H9 (cell line): ENCODE measurements at regions not wholly inside any gene's neighbourhood (a gene's known extent, or its start where the extent isn't known, plus 50 kb on each side); places are given as distances from the start of the nearest gene placed in this dataset.

ENCODE experiments used
- DNase-seq: peaks from one replicate; pipeline ENCODE4 v3.0.0-alpha.2; 2017
- H2AFZ ChIP-seq: one replicate; pipeline ENCODE4 v1.6.1; 2013; ENCODE audit warnings: mild to moderate bottlenecking, low read length, control low read depth, moderate library complexity
- H2AK5ac ChIP-seq: 2 replicates; pipeline ENCODE4 v1.6.1; 2013; ENCODE audit warnings: low read length, control low read depth, mixed read lengths; ENCODE audit not compliant: insufficient read length
- H2BK120ac ChIP-seq: one replicate; pipeline ENCODE4 v1.6.1; 2013; ENCODE audit warnings: low read depth, mild to moderate bottlenecking, low read length, control low read depth, inconsistent platforms; ENCODE audit not compliant: poor library complexity, severe bottlenecking
- H2BK12ac ChIP-seq: 2 replicates; pipeline ENCODE4 v1.6.1; 2013; ENCODE audit warnings: low read length, control low read depth, mixed read lengths, low read depth; ENCODE audit not compliant: insufficient read length
- H2BK15ac ChIP-seq: 2 replicates; pipeline ENCODE4 v1.6.1; 2013; ENCODE audit warnings: low read depth, low read length, control low read depth
- H2BK20ac ChIP-seq: one replicate; pipeline ENCODE4 v1.6.1; 2013; ENCODE audit warnings: low read depth, mild to moderate bottlenecking, low read length, control low read depth, inconsistent platforms; ENCODE audit not compliant: poor library complexity, severe bottlenecking
- H2BK5ac ChIP-seq: 2 replicates; pipeline ENCODE4 v1.6.1; 2013; ENCODE audit warnings: low read length, control low read depth, mixed read lengths; ENCODE audit not compliant: insufficient read length
- H3K14ac ChIP-seq: 2 replicates; pipeline ENCODE4 v1.6.1; 2013; ENCODE audit warnings: low read length, control low read depth; ENCODE audit not compliant: insufficient read depth
- H3K18ac ChIP-seq: 2 replicates; pipeline ENCODE4 v1.6.1; 2013; ENCODE audit warnings: low read depth, mild to moderate bottlenecking, mixed read lengths, low read length, control low read depth; ENCODE audit not compliant: insufficient read length
- H3K23ac ChIP-seq: 2 replicates; pipeline ENCODE4 v1.6.1; 2013; ENCODE audit warnings: low read length, control low read depth, mixed read lengths, low read depth; ENCODE audit not compliant: insufficient read length
- H3K23me2 ChIP-seq: 2 replicates; pipeline ENCODE4 v1.6.1; 2013; ENCODE audit warnings: low read depth, mild to moderate bottlenecking, mixed read lengths, low read length, control low read depth; ENCODE audit not compliant: insufficient read length, poor library complexity, severe bottlenecking
- H3K27ac ChIP-seq: 2 replicates; pipeline ENCODE4 v1.5.1; 2013; ENCODE audit warnings: low read length, control low read depth, mixed read lengths, low read depth; ENCODE audit not compliant: insufficient read length
- H3K27me3 ChIP-seq: 2 replicates; pipeline ENCODE4 v1.6.1; 2013; ENCODE audit warnings: low read length, control low read depth, inconsistent platforms; ENCODE audit not compliant: insufficient read depth
- H3K4ac ChIP-seq: 2 replicates; pipeline ENCODE4 v1.6.1; 2013; ENCODE audit warnings: low read depth, mild to moderate bottlenecking, control low read depth, inconsistent platforms, low read length, moderate library complexity
- H3K4me1 ChIP-seq: 2 replicates; pipeline ENCODE4 v1.6.1; 2013; ENCODE audit warnings: low read length, control low read depth, inconsistent platforms; ENCODE audit not compliant: insufficient read depth
- H3K4me2 ChIP-seq: 2 replicates; pipeline ENCODE4 v1.6.1; 2013; ENCODE audit warnings: low read length, control low read depth, mixed read lengths; ENCODE audit not compliant: insufficient read length, insufficient read depth
- H3K56ac ChIP-seq: 2 replicates; pipeline ENCODE4 v1.6.1; 2013; ENCODE audit warnings: low read depth, mild to moderate bottlenecking, mixed read lengths, low read length, control low read depth; ENCODE audit not compliant: insufficient read length
- H3K79me1 ChIP-seq: 2 replicates; pipeline ENCODE4 v1.6.1; 2013; ENCODE audit warnings: low read depth, mild to moderate bottlenecking, moderate library complexity, low read length, control low read depth, inconsistent platforms; ENCODE audit not compliant: insufficient read depth, poor library complexity, severe bottlenecking
- H3K79me2 ChIP-seq: 2 replicates; pipeline ENCODE4 v1.6.1; 2013; ENCODE audit warnings: low read length, control low read depth, inconsistent platforms; ENCODE audit not compliant: insufficient read depth
- H3K9ac ChIP-seq: 2 replicates; pipeline ENCODE4 v1.6.1; 2013; ENCODE audit warnings: low read length, control low read depth, mixed read lengths; ENCODE audit not compliant: insufficient read length; ENCODE audit errors: extremely low read depth
- H3K9me3 ChIP-seq: one replicate; pipeline ENCODE4 v1.6.1; 2013; ENCODE audit warnings: low read depth, low read length, inconsistent platforms; ENCODE audit not compliant: control insufficient read depth
- H3T11ph ChIP-seq: one replicate; pipeline ENCODE4 v1.6.1; 2013; ENCODE audit warnings: mild to moderate bottlenecking, low read length, control low read depth, inconsistent platforms
- H4K20me1 ChIP-seq: one replicate; pipeline ENCODE4 v1.6.1; 2013; ENCODE audit not compliant: control insufficient read depth, insufficient read length, insufficient read depth
- H4K5ac ChIP-seq: 2 replicates; pipeline ENCODE4 v1.6.1; 2013; ENCODE audit warnings: low read depth, mild to moderate bottlenecking, mixed read lengths, low read length, control low read depth; ENCODE audit not compliant: insufficient read length
- H4K8ac ChIP-seq: replicated peaks from 2 replicates; pipeline ENCODE4 v1.6.1; 2013; ENCODE audit warnings: low read length, control low read depth, mixed read lengths, low read depth; ENCODE audit not compliant: insufficient read length
- H4K91ac ChIP-seq: 2 replicates; pipeline ENCODE4 v1.6.1; 2013; ENCODE audit warnings: low read depth, mild to moderate bottlenecking, moderate library complexity, mixed read lengths, low read length, control low read depth; ENCODE audit not compliant: insufficient read length
- H3K27ac Mint-ChIP-seq, 3 experiments: 2 replicates in 2 of 3; 3 replicates in 1 of 3; pipeline ENCODE4 v1.8.0; 2020 to 2021; ENCODE audit warnings: mixed read lengths in 3 of 3, mild to moderate bottlenecking in 1 of 3, moderate library complexity in 1 of 3
- H3K27me3 Mint-ChIP-seq: 2 replicates; pipeline ENCODE4 v1.8.0; 2021; ENCODE audit warnings: low read depth, mild to moderate bottlenecking, moderate library complexity, mixed read lengths
- H3K36me3 Mint-ChIP-seq, 3 experiments: 2 replicates in 2 of 3; 3 replicates in 1 of 3; pipeline ENCODE4 v1.8.0; 2020 to 2021; ENCODE audit warnings: low read depth in 3 of 3, mixed read lengths in 3 of 3; ENCODE audit not compliant: insufficient read depth in 1 of 3
- H3K4me1 Mint-ChIP-seq, 2 experiments: 2 replicates each; pipeline ENCODE4 v1.8.0; 2020; ENCODE audit warnings: mixed read lengths in 2 of 2
- H3K4me3 Mint-ChIP-seq, 2 experiments: 2 replicates in 1 of 2; 3 replicates in 1 of 2; pipeline ENCODE4 v1.8.0; 2020 to 2021; ENCODE audit warnings: mild to moderate bottlenecking in 2 of 2, mixed read lengths in 2 of 2, moderate library complexity in 1 of 2
- H3K9me3 Mint-ChIP-seq, 2 experiments: 2 replicates in 1 of 2; 3 replicates in 1 of 2; pipeline ENCODE4 v1.8.0; 2020; ENCODE audit warnings: mild to moderate bottlenecking in 2 of 2, mixed read lengths in 2 of 2, moderate library complexity in 1 of 2
- WGBS: extraction: QIAGEN DNeasy Blood & Tissue Kit; methylation state at CpG from one replicate; pipeline ENCODE4 v1.1.7; 2013; ENCODE audit warnings: missing lambda C conversion rate, low lambda C conversion rate, mixed read lengths; ENCODE audit not compliant: insufficient read length; ENCODE audit errors: extremely low coverage; 5-methylcytosine and 5-hydroxymethylcytosine counted together
- TF ChIP-seq, protein P1 (sequence below): fragments of 200-600 bp; sonication (generic); conservative IDR thresholded peaks from 3 replicates; pipeline ENCODE4 v1.8.0; 2021; ENCODE audit warnings: antibody characterized with exemption, mild to moderate bottlenecking

DNA sequence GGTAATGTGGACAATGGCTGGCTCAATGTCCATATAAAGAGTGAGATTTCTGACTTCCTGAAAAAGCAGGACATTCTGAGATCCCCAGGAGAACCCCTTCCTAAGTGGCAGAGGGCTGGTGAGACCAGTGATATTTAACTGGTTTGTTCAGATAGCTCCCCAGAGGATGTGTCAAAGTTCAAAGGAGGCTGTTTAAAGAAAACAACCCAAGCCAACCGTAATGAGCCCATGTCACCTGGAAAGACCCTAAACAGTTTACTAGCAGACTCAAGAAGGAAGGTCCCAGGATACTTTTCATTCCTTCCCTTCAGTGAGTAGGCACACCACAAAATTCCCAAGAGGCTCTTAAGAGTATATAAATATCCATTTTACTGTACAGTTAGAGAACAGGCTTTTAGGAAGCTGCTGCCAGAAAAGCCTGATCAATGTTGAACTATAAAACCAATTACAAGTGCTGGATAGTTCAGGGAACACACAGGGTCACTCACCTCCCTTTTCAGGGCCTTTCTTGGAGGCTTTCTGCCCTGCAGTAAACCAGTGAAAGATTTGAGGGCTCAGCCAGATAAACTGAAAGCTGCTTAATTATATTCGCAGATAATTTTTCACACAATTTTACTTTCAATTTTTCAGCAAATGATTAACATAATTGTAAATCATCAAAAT is 293.5 kb downstream of the ASXL3 start:
- H2BK20ac ChIP-seq, result no peak overlapping the region
- no peak overlapping the region for H3K27ac ChIP-seq
- DNase-seq, result no peak
- H2AK5ac ChIP-seq, result no peak overlapping the region
- H3K4ac ChIP-seq, result no peak overlapping the region
- no peak overlapping the region for H2BK15ac ChIP-seq
- H3K4me2 ChIP-seq, result no peak overlapping the region
- Mint-ChIP-seq H3K4me3 (no peak overlapping the region), H3K9me3 (no peaks in the 10 kb centered on the region), H3K36me3 (no peaks in the 10 kb centered on the region), H3K27ac (no peak overlapping the region), H3K4me1 (0 out of 4 replicates have a peak, but pooled peaks cover 0 to 4% of the 10 kb centered on the region in 2 experiments), H3K27me3 (no peaks in the 10 kb centered on the region)
- H2AFZ ChIP-seq, result no peak overlapping the region
- no peaks in the 10 kb centered on the region for H3K9me3 ChIP-seq
- H4K8ac ChIP-seq, result no peak overlapping the region
- no peaks in the 10 kb centered on the region for H3K79me1 ChIP-seq
- H3K23ac ChIP-seq, result no peak overlapping the region
- WGBS, result no CpG with 5 or more reads among the region's 2 CpGs
- H3K27me3 ChIP-seq, result no peaks in the 10 kb centered on the region
- H3K14ac ChIP-seq, result no peak overlapping the region
- H2BK120ac ChIP-seq, result no peak overlapping the region
- H3K4me1 ChIP-seq, result no peaks in the 10 kb centered on the region; the same call in 1 of the 2 replicates
- no peak overlapping the region for H3K9ac ChIP-seq
- no peak overlapping the region for H2BK5ac ChIP-seq
- H3K56ac ChIP-seq, result no peak overlapping the region
- H4K91ac ChIP-seq, result no peak overlapping the region
- H3T11ph ChIP-seq, result no peak overlapping the region
- no peaks in the 10 kb centered on the region for H4K20me1 ChIP-seq
- no peak overlapping the region for H3K18ac ChIP-seq
- H2BK12ac ChIP-seq, result no peak overlapping the region
- TF ChIP-seq, protein P1, sequence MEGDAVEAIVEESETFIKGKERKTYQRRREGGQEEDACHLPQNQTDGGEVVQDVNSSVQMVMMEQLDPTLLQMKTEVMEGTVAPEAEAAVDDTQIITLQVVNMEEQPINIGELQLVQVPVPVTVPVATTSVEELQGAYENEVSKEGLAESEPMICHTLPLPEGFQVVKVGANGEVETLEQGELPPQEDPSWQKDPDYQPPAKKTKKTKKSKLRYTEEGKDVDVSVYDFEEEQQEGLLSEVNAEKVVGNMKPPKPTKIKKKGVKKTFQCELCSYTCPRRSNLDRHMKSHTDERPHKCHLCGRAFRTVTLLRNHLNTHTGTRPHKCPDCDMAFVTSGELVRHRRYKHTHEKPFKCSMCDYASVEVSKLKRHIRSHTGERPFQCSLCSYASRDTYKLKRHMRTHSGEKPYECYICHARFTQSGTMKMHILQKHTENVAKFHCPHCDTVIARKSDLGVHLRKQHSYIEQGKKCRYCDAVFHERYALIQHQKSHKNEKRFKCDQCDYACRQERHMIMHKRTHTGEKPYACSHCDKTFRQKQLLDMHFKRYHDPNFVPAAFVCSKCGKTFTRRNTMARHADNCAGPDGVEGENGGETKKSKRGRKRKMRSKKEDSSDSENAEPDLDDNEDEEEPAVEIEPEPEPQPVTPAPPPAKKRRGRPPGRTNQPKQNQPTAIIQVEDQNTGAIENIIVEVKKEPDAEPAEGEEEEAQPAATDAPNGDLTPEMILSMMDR, result no peak
- no peaks in the 10 kb centered on the region for H3K79me2 ChIP-seq
- no peak overlapping the region for H4K5ac ChIP-seq
- H3K23me2 ChIP-seq, result no peaks in the 10 kb centered on the region
